IMR-90 (cell line): ENCODE measurements at regions not wholly inside any gene's neighbourhood (a gene's known extent, or its start where the extent isn't known, plus 50 kb on each side); places are given as distances from the start of the nearest gene placed in this dataset.

Experiments used
- ATAC-seq: fragments of 200-7000 bp; cut with Tn5 transposase; 2 replicates; pipeline ENCODE4 v1.9.1; 2020; ENCODE audit warnings: low read depth, mild to moderate bottlenecking, moderate library complexity
- BruUV-seq: library from RNA; stranded (reverse); fragments of 400-500 nt; replicated peaks from 2 replicates; lab custom pipeline; 2021; lab: Mats Ljungman, UMichigan
- CTCF ChIA-PET: fragments of 300-600 bp; formaldehyde crosslinking; extraction: SDS; loops from one replicate; lab custom pipeline; 2021; ENCODE audit warnings: antibody characterized with exemption; lab: Yijun Ruan, JAX
- POLR2A ChIA-PET: fragments of 300-600 bp; sonication (Branson Sonifier 250); formaldehyde crosslinking; loops from one replicate; lab custom pipeline; 2022; ENCODE audit warnings: antibody characterized with exemption; ENCODE audit not compliant: unreplicated experiment; lab: Charles Lee
- DNase-seq: peaks from one replicate; pipeline ENCODE4 v3.0.0; 2013
- H2AFZ ChIP-seq: replicated peaks from 2 replicates; pipeline ENCODE3; 2013; ENCODE audit warnings: low read length, mild to moderate bottlenecking; ENCODE audit not compliant: poor library complexity
- H2AK5ac ChIP-seq: 2 replicates; pipeline ENCODE4 v1.6.1; 2013; ENCODE audit warnings: low read depth, low read length, inconsistent platforms
- H2AK9ac ChIP-seq: replicated peaks from 2 replicates; pipeline ENCODE3; 2013; ENCODE audit warnings: mild to moderate bottlenecking, low read depth, low read length, moderate library complexity; ENCODE audit not compliant: poor library complexity
- H2BK120ac ChIP-seq: 2 replicates; pipeline ENCODE4 v1.6.1; 2013; ENCODE audit warnings: low read depth, low read length, inconsistent platforms
- H2BK15ac ChIP-seq: 3 replicates; pipeline ENCODE4 v1.6.1; 2013; ENCODE audit warnings: low read depth, low read length, inconsistent platforms
- H2BK20ac ChIP-seq: 2 replicates; pipeline ENCODE4 v1.6.1; 2013; ENCODE audit warnings: low read depth, mild to moderate bottlenecking, inconsistent platforms, low read length, moderate library complexity
- H2BK5ac ChIP-seq: 2 replicates; pipeline ENCODE4 v1.6.1; 2013; ENCODE audit warnings: mild to moderate bottlenecking, low read depth, low read length, inconsistent platforms; ENCODE audit not compliant: poor library complexity, severe bottlenecking
- H3K14ac ChIP-seq: replicated peaks from 2 replicates; pipeline ENCODE4 v1.6.1; 2013; ENCODE audit warnings: low read depth, low read length, inconsistent platforms
- H3K18ac ChIP-seq: 2 replicates; pipeline ENCODE4 v1.6.1; 2013; ENCODE audit warnings: low read depth, low read length, control low read depth
- H3K23ac ChIP-seq: 2 replicates; pipeline ENCODE4 v1.6.1; 2013; ENCODE audit warnings: low read depth, low read length, inconsistent platforms
- H3K27ac ChIP-seq: 2 replicates; pipeline ENCODE4 v1.5.1; 2013; ENCODE audit warnings: mild to moderate bottlenecking, control low read depth, low read length; ENCODE audit not compliant: insufficient read depth
- H3K27me3 ChIP-seq: 2 replicates; pipeline ENCODE4 v1.6.1; 2013; ENCODE audit warnings: low read length; ENCODE audit not compliant: control insufficient read depth, insufficient read depth
- H3K36me3 ChIP-seq: 2 replicates; pipeline ENCODE4 v1.6.1; 2013; ENCODE audit warnings: low read length, mixed read lengths; ENCODE audit not compliant: control insufficient read depth, insufficient read depth
- H3K4ac ChIP-seq: 2 replicates; pipeline ENCODE4 v1.6.1; 2013; ENCODE audit warnings: low read depth, low read length, inconsistent platforms
- H3K4me1 ChIP-seq: 2 replicates; pipeline ENCODE4 v1.6.1; 2013; ENCODE audit warnings: low read length, mixed read lengths; ENCODE audit not compliant: control insufficient read depth, insufficient read depth
- H3K4me2 ChIP-seq: 2 replicates; pipeline ENCODE4 v1.6.1; 2013; ENCODE audit warnings: low read depth, mild to moderate bottlenecking, control low read depth, low read length, moderate library complexity
- H3K4me3 ChIP-seq: 2 replicates; pipeline ENCODE4 v1.5.1; 2013; ENCODE audit warnings: low read depth, mild to moderate bottlenecking, control low read depth, low read length, moderate library complexity; ENCODE audit not compliant: insufficient read depth
- H3K56ac ChIP-seq: 2 replicates; pipeline ENCODE4 v1.6.1; 2013; ENCODE audit warnings: low read length, inconsistent platforms; ENCODE audit not compliant: insufficient read depth; ENCODE audit errors: extremely low read depth
- H3K79me1 ChIP-seq, 2 experiments: 2 replicates each; pipeline ENCODE4 v1.6.1; 2013; ENCODE audit warnings: low read length in 2 of 2, inconsistent platforms in 1 of 2, low read depth in 1 of 2
- H3K9ac ChIP-seq: 2 replicates; pipeline ENCODE4 v1.6.1; 2013; ENCODE audit warnings: low read depth, low read length, control low read depth
- H3K9me1 ChIP-seq: 2 replicates; pipeline ENCODE4 v1.6.1; 2013; ENCODE audit warnings: low read length, inconsistent platforms; ENCODE audit not compliant: insufficient read depth
- H3K9me3 ChIP-seq: 2 replicates; pipeline ENCODE4 v1.6.1; 2013; ENCODE audit warnings: low read length; ENCODE audit not compliant: control insufficient read depth, insufficient read depth
- H4K20me1 ChIP-seq: 2 replicates; pipeline ENCODE4 v1.6.1; 2013; ENCODE audit warnings: low read length, inconsistent platforms; ENCODE audit not compliant: insufficient read depth
- H4K5ac ChIP-seq: 2 replicates; pipeline ENCODE4 v1.6.1; 2013; ENCODE audit warnings: mild to moderate bottlenecking, low read depth, low read length, control low read depth
- H4K8ac ChIP-seq, 2 experiments: 2 replicates each; pipeline ENCODE4 v1.6.1; 2013; ENCODE audit warnings: low read depth in 2 of 2, low read length in 2 of 2, control low read depth in 1 of 2, inconsistent platforms in 1 of 2
- H4K91ac ChIP-seq: 2 replicates; pipeline ENCODE4 v1.6.1; 2013; ENCODE audit warnings: low read depth, low read length, inconsistent platforms; ENCODE audit not compliant: insufficient read depth
- BHLHE40 ChIP-seq: fragments of 150-350 bp; IDR thresholded peaks from 2 replicates; pipeline ENCODE4 v1.6.1; 2016; ENCODE audit warnings: mild to moderate bottlenecking, low read depth, low read length
- CEBPB ChIP-seq: IDR thresholded peaks from 2 replicates; pipeline ENCODE4 v1.6.1; 2012; ENCODE audit warnings: low read depth, low read length, improper control_type of control experiment
- CHD1 ChIP-seq: IDR thresholded peaks from 2 replicates; pipeline ENCODE4 v1.6.1; 2012; ENCODE audit warnings: low read depth, low read length, improper control_type of control experiment
- CTCF ChIP-seq: conservative IDR thresholded peaks from 2 replicates; pipeline ENCODE4 v1.5.1; 2012; ENCODE audit warnings: mild to moderate bottlenecking, low read depth, low read length, improper control_type of control experiment
- FOS ChIP-seq: fragments of 150-350 bp; IDR thresholded peaks from 2 replicates; pipeline ENCODE4 v1.6.1; 2016; ENCODE audit warnings: low read depth, low read length
- MAFK ChIP-seq: IDR thresholded peaks from 2 replicates; pipeline ENCODE4 v1.6.1; 2012; ENCODE audit warnings: low read depth, low read length, improper control_type of control experiment
- MAZ ChIP-seq: IDR thresholded peaks from 2 replicates; pipeline ENCODE4 v1.6.1; 2012; ENCODE audit warnings: low read depth, mild to moderate bottlenecking, low read length, improper control_type of control experiment, moderate library complexity, borderline replicate concordance
- MXI1 ChIP-seq: IDR thresholded peaks from 2 replicates; pipeline ENCODE4 v1.6.1; 2012; ENCODE audit warnings: low read depth, mild to moderate bottlenecking, low read length, moderate library complexity, borderline replicate concordance
- NFE2L2 ChIP-seq: fragments of 150-350 bp; IDR thresholded peaks from 2 replicates; pipeline ENCODE4 v1.6.1; 2016; ENCODE audit warnings: low read depth, mild to moderate bottlenecking, low read length
- POLR2A ChIP-seq: IDR thresholded peaks from 2 replicates; pipeline ENCODE4 v1.6.1; 2012; ENCODE audit warnings: mild to moderate bottlenecking, low read depth, low read length
- RAD21 ChIP-seq: IDR thresholded peaks from 2 replicates; pipeline ENCODE4 v1.6.1; 2012; ENCODE audit warnings: low read length, improper control_type of control experiment
- RCOR1 ChIP-seq: IDR thresholded peaks from 2 replicates; pipeline ENCODE4 v1.6.1; 2012; ENCODE audit warnings: mild to moderate bottlenecking, low read length, improper control_type of control experiment; ENCODE audit not compliant: insufficient replicate concordance
- RFX5 ChIP-seq: IDR thresholded peaks from 2 replicates; pipeline ENCODE4 v1.8.0; 2012; ENCODE audit warnings: low read depth, mild to moderate bottlenecking, low read length, moderate library complexity
- SMC3 ChIP-seq: fragments of 150-350 bp; IDR thresholded peaks from 2 replicates; pipeline ENCODE4 v1.6.1; 2016; ENCODE audit warnings: low read depth, mild to moderate bottlenecking, antibody characterized with exemption, low read length, moderate library complexity
- WGBS, 2 experiments: methylation state at CpG; one replicate each; pipeline versions ENCODE4 v1.1.5 to v1.1.7; 2013; ENCODE audit warnings: missing lambda C conversion rate in 2 of 2; ENCODE audit not compliant: insufficient read length in 1 of 2; ENCODE audit errors: extremely low coverage in 2 of 2; 5-methylcytosine and 5-hydroxymethylcytosine counted together
- dilution Hi-C: fragments of 300-500 bp; cut with HindIII; formaldehyde crosslinking; loops from one replicate; pipeline ENCODE4 v1.14.3; 2018; ENCODE audit warnings: low sequenced_read_pairs; ENCODE audit not compliant: unreplicated experiment
- in situ Hi-C: fragments of 300-500 bp; cut with MboI; formaldehyde crosslinking; loops from 3 replicates; pipeline ENCODE4 v1.14.3; 2019; ENCODE audit warnings: low sequenced_read_pairs, inconsistent platforms, mixed read lengths
- intact Hi-C: fragments of 100-400 bp; cut with micrococcal nuclease; formaldehyde crosslinking; loops from 2 replicates; pipeline ENCODE4 v1.10.0; 2022
- TF ChIP-seq, protein P1 (sequence below): fragments of 150-350 bp; IDR thresholded peaks from 2 replicates; pipeline ENCODE4 v1.6.1; 2017; ENCODE audit warnings: mild to moderate bottlenecking, antibody characterized with exemption, low read length, low read depth
- TF ChIP-seq, protein P2 (sequence below): fragments of 150-350 bp; IDR thresholded peaks from 2 replicates; pipeline ENCODE4 v1.6.1; 2016; ENCODE audit warnings: low read depth, mild to moderate bottlenecking, low read length, moderate library complexity, borderline replicate concordance

GRCh38 chr16:7962091-7962879, 628.0 kb downstream of the TMEM114 start:
- Histone ChIP-seq H2AK5ac (no peak overlapping the region), H3K4me2 (no peak overlapping the region), H4K5ac (no peak overlapping the region), H4K8ac (no peak overlapping the region), H3K14ac (no peak overlapping the region), H3K4ac (no peak overlapping the region), H3K36me3 (no peaks in the 10 kb centered on the region), H2BK5ac (no peak overlapping the region), H2AK9ac (no peak overlapping the region), H3K79me1 (no peaks in the 10 kb centered on the region), H3K18ac (no peak overlapping the region), H4K91ac (no peak overlapping the region), H3K27me3 (no peaks in the 10 kb centered on the region), H2AFZ (no peak overlapping the region), H4K20me1 (no peaks in the 10 kb centered on the region), H2BK120ac (no peak overlapping the region), H3K27ac (no peak overlapping the region), H3K23ac (no peak overlapping the region), H2BK15ac (no peak overlapping the region), H3K9me3 (peaks cover 9% of the 10 kb centered on the region), H3K4me3 (no peak overlapping the region), H3K9me1 (no peaks in the 10 kb centered on the region), H3K4me1 (no peaks in the 10 kb centered on the region), H2BK20ac (no peak overlapping the region), H3K9ac (no peak overlapping the region), H3K56ac (no peak overlapping the region)
- intact Hi-C loops, result no loop called here
- WGBS, 2 experiments, result no CpG with 5 or more reads among the region's 9 CpGs
- no TSS peak for BruUV-seq
- dilution Hi-C loops, result no loop called here
- no peak for TF ChIP-seq POLR2A
- TF ChIP-seq SMC3, result no peak
- TF ChIP-seq BHLHE40, result no peak
- TF ChIP-seq NFE2L2, result no peak
- no peak for TF ChIP-seq MXI1
- no peak for TF ChIP-seq RAD21
- TF ChIP-seq FOS, result no peak
- TF ChIP-seq, protein P1, sequence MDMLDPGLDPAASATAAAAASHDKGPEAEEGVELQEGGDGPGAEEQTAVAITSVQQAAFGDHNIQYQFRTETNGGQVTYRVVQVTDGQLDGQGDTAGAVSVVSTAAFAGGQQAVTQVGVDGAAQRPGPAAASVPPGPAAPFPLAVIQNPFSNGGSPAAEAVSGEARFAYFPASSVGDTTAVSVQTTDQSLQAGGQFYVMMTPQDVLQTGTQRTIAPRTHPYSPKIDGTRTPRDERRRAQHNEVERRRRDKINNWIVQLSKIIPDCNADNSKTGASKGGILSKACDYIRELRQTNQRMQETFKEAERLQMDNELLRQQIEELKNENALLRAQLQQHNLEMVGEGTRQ, result no peak
- no peak for TF ChIP-seq RFX5
- TF ChIP-seq CEBPB, result no peak
- TF ChIP-seq RCOR1, result no peak
- no peak for TF ChIP-seq CHD1
- TF ChIP-seq MAFK, result no peak
- TF ChIP-seq, protein P2, sequence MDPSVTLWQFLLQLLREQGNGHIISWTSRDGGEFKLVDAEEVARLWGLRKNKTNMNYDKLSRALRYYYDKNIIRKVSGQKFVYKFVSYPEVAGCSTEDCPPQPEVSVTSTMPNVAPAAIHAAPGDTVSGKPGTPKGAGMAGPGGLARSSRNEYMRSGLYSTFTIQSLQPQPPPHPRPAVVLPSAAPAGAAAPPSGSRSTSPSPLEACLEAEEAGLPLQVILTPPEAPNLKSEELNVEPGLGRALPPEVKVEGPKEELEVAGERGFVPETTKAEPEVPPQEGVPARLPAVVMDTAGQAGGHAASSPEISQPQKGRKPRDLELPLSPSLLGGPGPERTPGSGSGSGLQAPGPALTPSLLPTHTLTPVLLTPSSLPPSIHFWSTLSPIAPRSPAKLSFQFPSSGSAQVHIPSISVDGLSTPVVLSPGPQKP, result no peak
- TF ChIP-seq MAZ, result no peak
- no peak for TF ChIP-seq CTCF
- in situ Hi-C loops, result no loop called here
- ATAC-seq (no peak), DNase-seq (no peak)
- ChIA-PET POLR2A (no interaction called here), CTCF (no interaction called here)
